Inflammatory macrophage treated with lipopolysaccharide for 4 hours (primary cell): ENCODE measurements at regions not wholly inside any gene's neighbourhood (a gene's known extent, or its start where the extent isn't known, plus 50 kb on each side); places are given as distances from the start of the nearest gene placed in this dataset.

Experiments used
- DNase-seq: peaks from one replicate; pipeline ENCODE4 v3.0.0-alpha.2; 2020

GRCh38 chr1:3954170-3955169 is 54.4 kb upstream of the C1orf174 start:
- no peak for DNase-seq

- no peak for DNase-seq
These were observed 55.2 kb upstream of the C1orf174 start for GRCh38 chr1:3955196-3955772.

GRCh38 chr1:3956527-3957170 is 56.6 kb upstream of the C1orf174 start:
- no peak for DNase-seq

- DNase-seq = no peak
These were observed 59.3 kb upstream of the C1orf174 start for GRCh38 chr1:3959361-3959760.

GRCh38 chr1:3963554-3963953 is 63.5 kb upstream of the C1orf174 start:
- no peak for DNase-seq

- DNase-seq = no peak
These were observed 65.6 kb upstream of the C1orf174 start for GRCh38 chr1:3965693-3966092.

GRCh38 chr1:3968851-3969250 is 68.8 kb upstream of the C1orf174 start:
- no peak for DNase-seq

- no peak for DNase-seq
These were observed 71.9 kb upstream of the C1orf174 start for GRCh38 chr1:3971981-3972380.

GRCh38 chr1:3975903-3976630 is 76.0 kb upstream of the C1orf174 start:
- DNase-seq = no peak

- DNase-seq = no peak
These were observed 76.7 kb upstream of the C1orf174 start for GRCh38 chr1:3976821-3977220.

GRCh38 chr1:3978196-3978989 is 78.3 kb upstream of the C1orf174 start:
- no peak for DNase-seq

GRCh38 chr1:3978990-3979325 is 78.9 kb upstream of the C1orf174 start:
- no peak for DNase-seq

GRCh38 chr1:3981261-3981660 is 81.2 kb upstream of the C1orf174 start:
- no peak for DNase-seq

- DNase-seq = no peak
These were observed 81.9 kb upstream of the C1orf174 start for GRCh38 chr1:3981746-3982505.

GRCh38 chr1:3983181-3983580 is 83.1 kb upstream of the C1orf174 start:
- DNase-seq = no peak

GRCh38 chr1:3984586-3984985 is 84.5 kb upstream of the C1orf174 start:
- no peak for DNase-seq

- DNase-seq = no peak
These were observed 86.7 kb upstream of the C1orf174 start for GRCh38 chr1:3986686-3987218.

- DNase-seq = no peak
These were observed 87.7 kb upstream of the C1orf174 start for GRCh38 chr1:3987669-3988235.

GRCh38 chr1:3988431-3988830 is 88.4 kb upstream of the C1orf174 start:
- no peak for DNase-seq

- DNase-seq = no peak
These were observed 89.4 kb upstream of the C1orf174 start for GRCh38 chr1:3989465-3989864.

GRCh38 chr1:3992103-3992556 is 92.1 kb upstream of the C1orf174 start:
- DNase-seq = peak; percentile 5
